ENCODE measurements at regions not wholly inside any gene's neighbourhood (a gene's known extent, or its start where the extent isn't known, plus 50 kb on each side); places are given as distances from the start of the nearest gene placed in this dataset.
"Not testable (repeated sequence)": the region's sequence is repeated elsewhere in the genome, so short reads cannot be mapped to it uniquely, and the experiment has no call there.

GRCh38 chr14:106809615-106810014 is 1283.2 kb downstream of the TMEM121 start:
- no peaks in the 10 kb centered on the region for H3K4me1 ChIP-seq (ENCODE audit: control insufficient read depth, insufficient read depth, low read length, poor library complexity, severe bottlenecking)
- H3K9me3 ChIP-seq (ENCODE audit: control insufficient read depth, low read length): no peaks in the 10 kb centered on the region
- H3K27ac ChIP-seq (ENCODE audit: insufficient read depth, low read length, poor library complexity, severe bottlenecking): no peak overlapping the region
- no peak overlapping the region for H3K4me3 ChIP-seq (ENCODE audit: insufficient read depth, low read depth, low read length, poor library complexity, severe bottlenecking)
- DNase-seq: no peak
- no peaks in the 10 kb centered on the region for H3K36me3 ChIP-seq (ENCODE audit: control insufficient read depth, insufficient read depth, low read length)
- peaks cover 3% of the 10 kb centered on the region for H3K27me3 ChIP-seq (replicated peaks; ENCODE audit: control insufficient read depth, insufficient read depth, low read length, poor library complexity, severe bottlenecking)

GRCh38 chr14:106810168-106810567 is 1283.8 kb downstream of the TMEM121 start:
- H3K4me3 ChIP-seq (ENCODE audit: insufficient read depth, low read depth, low read length, poor library complexity, severe bottlenecking); H3K27me3 ChIP-seq (replicated peaks; ENCODE audit: control insufficient read depth, insufficient read depth, low read length, poor library complexity, severe bottlenecking); H3K36me3 ChIP-seq (ENCODE audit: control insufficient read depth, insufficient read depth, low read length); DNase-seq; H3K27ac ChIP-seq (ENCODE audit: insufficient read depth, low read length, poor library complexity, severe bottlenecking); H3K9me3 ChIP-seq (ENCODE audit: control insufficient read depth, low read length); H3K4me1 ChIP-seq (ENCODE audit: control insufficient read depth, insufficient read depth, low read length, poor library complexity, severe bottlenecking): not testable (repeated sequence)

GRCh38 chr14:106811162-106811561 is 1284.8 kb downstream of the TMEM121 start:
- H3K36me3 ChIP-seq (ENCODE audit: control insufficient read depth, insufficient read depth, low read length): no peaks in the 10 kb centered on the region
- no peak overlapping the region for H3K27ac ChIP-seq (ENCODE audit: insufficient read depth, low read length, poor library complexity, severe bottlenecking)
- no peaks in the 10 kb centered on the region for H3K4me1 ChIP-seq (ENCODE audit: control insufficient read depth, insufficient read depth, low read length, poor library complexity, severe bottlenecking)
- no peak overlapping the region for H3K4me3 ChIP-seq (ENCODE audit: insufficient read depth, low read depth, low read length, poor library complexity, severe bottlenecking)
- DNase-seq: no peak
- H3K9me3 ChIP-seq (ENCODE audit: control insufficient read depth, low read length): no peaks in the 10 kb centered on the region
- peaks cover 3% of the 10 kb centered on the region for H3K27me3 ChIP-seq (replicated peaks; ENCODE audit: control insufficient read depth, insufficient read depth, low read length, poor library complexity, severe bottlenecking)

GRCh38 chr14:106812788-106813476 is 1286.5 kb downstream of the TMEM121 start:
- Histone ChIP-seq H3K4me3 (ENCODE audit: insufficient read depth, low read depth, low read length, poor library complexity, severe bottlenecking) (no peak overlapping the region), H3K4me1 (ENCODE audit: control insufficient read depth, insufficient read depth, low read length, poor library complexity, severe bottlenecking) (no peaks in the 10 kb centered on the region), H3K27ac (ENCODE audit: insufficient read depth, low read length, poor library complexity, severe bottlenecking) (no peak overlapping the region), H3K36me3 (ENCODE audit: control insufficient read depth, insufficient read depth, low read length) (no peaks in the 10 kb centered on the region), H3K9me3 (ENCODE audit: control insufficient read depth, low read length) (no peaks in the 10 kb centered on the region), H3K27me3 (replicated peaks; ENCODE audit: control insufficient read depth, insufficient read depth, low read length, poor library complexity, severe bottlenecking) (peaks cover 3% of the 10 kb centered on the region)
- DNase-seq: no peak

DNA sequence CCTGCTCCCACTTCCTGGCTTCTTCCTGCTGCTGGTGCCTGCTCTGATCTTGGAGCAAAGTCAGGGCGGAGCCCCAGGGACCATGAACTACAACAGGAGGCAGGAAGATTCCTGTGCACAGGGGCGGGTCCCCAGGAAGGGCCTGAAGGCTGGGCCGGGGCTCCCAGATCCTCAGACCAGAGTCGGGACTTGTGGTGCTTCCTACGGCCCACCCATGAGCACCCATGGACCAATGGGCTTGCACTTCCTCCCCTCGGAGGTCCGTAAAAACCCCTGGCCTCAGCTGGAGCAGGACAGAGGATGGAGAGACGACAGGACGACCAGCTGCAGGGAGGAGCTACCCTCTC is 1287.1 kb downstream of the TMEM121 start:
- no peak for DNase-seq
- H3K36me3 ChIP-seq (ENCODE audit: control insufficient read depth, insufficient read depth, low read length): no peaks in the 10 kb centered on the region
- peaks cover 3% of the 10 kb centered on the region for H3K27me3 ChIP-seq (replicated peaks; ENCODE audit: control insufficient read depth, insufficient read depth, low read length, poor library complexity, severe bottlenecking)
- H3K9me3 ChIP-seq (ENCODE audit: control insufficient read depth, low read length): no peaks in the 10 kb centered on the region
- H3K4me1 ChIP-seq (ENCODE audit: control insufficient read depth, insufficient read depth, low read length, poor library complexity, severe bottlenecking): no peaks in the 10 kb centered on the region
- no peak overlapping the region for H3K4me3 ChIP-seq (ENCODE audit: insufficient read depth, low read depth, low read length, poor library complexity, severe bottlenecking)
- no peak overlapping the region for H3K27ac ChIP-seq (ENCODE audit: insufficient read depth, low read length, poor library complexity, severe bottlenecking)

DNA sequence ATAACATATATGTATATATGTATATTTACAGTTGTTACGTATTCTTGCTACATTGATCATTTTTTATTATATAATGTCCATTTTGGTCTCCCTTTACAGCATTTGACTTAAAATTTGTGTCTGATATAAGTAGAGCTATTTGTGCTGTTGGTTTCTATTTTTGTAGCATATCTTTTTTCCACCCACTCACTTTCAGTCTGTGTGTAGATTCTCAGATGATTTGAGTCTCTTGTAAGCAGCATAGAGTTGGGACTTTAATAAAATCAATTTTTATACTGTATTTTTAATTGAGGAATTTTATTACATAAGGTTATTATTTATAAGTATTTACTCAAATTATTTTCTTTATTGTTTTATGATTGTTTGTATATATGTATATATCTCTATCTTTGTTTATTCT is 1293.7 kb downstream of the TMEM121 start:
- Histone ChIP-seq H3K4me3 (ENCODE audit: insufficient read depth, low read depth, low read length, poor library complexity, severe bottlenecking) (no peak overlapping the region), H3K4me1 (ENCODE audit: control insufficient read depth, insufficient read depth, low read length, poor library complexity, severe bottlenecking) (no peaks in the 10 kb centered on the region), H3K27me3 (replicated peaks; ENCODE audit: control insufficient read depth, insufficient read depth, low read length, poor library complexity, severe bottlenecking) (no peaks in the 10 kb centered on the region), H3K36me3 (ENCODE audit: control insufficient read depth, insufficient read depth, low read length) (no peaks in the 10 kb centered on the region), H3K9me3 (ENCODE audit: control insufficient read depth, low read length) (no peaks in the 10 kb centered on the region), H3K27ac (ENCODE audit: insufficient read depth, low read length, poor library complexity, severe bottlenecking) (no peak overlapping the region)
- DNase-seq: no peak

GRCh38 chr14:106821119-106821518 is 1294.7 kb downstream of the TMEM121 start:
- Histone ChIP-seq H3K4me3 (ENCODE audit: insufficient read depth, low read depth, low read length, poor library complexity, severe bottlenecking) (no peak overlapping the region), H3K36me3 (ENCODE audit: control insufficient read depth, insufficient read depth, low read length) (no peaks in the 10 kb centered on the region), H3K27ac (ENCODE audit: insufficient read depth, low read length, poor library complexity, severe bottlenecking) (no peak overlapping the region), H3K27me3 (replicated peaks; ENCODE audit: control insufficient read depth, insufficient read depth, low read length, poor library complexity, severe bottlenecking) (no peaks in the 10 kb centered on the region), H3K9me3 (ENCODE audit: control insufficient read depth, low read length) (no peaks in the 10 kb centered on the region), H3K4me1 (ENCODE audit: control insufficient read depth, insufficient read depth, low read length, poor library complexity, severe bottlenecking) (no peaks in the 10 kb centered on the region)
- DNase-seq: no peak

DNA sequence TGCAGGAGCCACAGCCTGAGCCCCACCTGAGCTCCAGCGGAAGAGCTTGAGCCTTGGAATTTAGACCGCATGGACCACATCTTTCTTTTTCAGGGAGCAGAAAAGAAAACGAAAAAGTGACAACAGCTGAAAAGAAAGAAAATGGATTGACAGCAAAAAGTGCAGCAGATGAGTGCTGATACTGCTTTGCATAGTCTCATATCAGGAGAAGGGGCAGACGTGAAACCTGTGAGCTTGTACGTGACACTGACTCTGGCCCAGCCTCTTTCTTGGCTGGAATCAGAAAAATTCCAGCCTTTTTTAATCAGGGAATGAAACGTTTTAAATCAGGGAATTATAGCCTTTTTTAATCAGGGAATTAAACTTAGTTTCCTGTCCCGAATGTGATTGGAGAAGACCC is 1296.5 kb downstream of the TMEM121 start:
- DNase-seq: no peak
- Histone ChIP-seq H3K4me3 (ENCODE audit: insufficient read depth, low read depth, low read length, poor library complexity, severe bottlenecking) (no peak overlapping the region), H3K36me3 (ENCODE audit: control insufficient read depth, insufficient read depth, low read length) (no peaks in the 10 kb centered on the region), H3K9me3 (ENCODE audit: control insufficient read depth, low read length) (no peaks in the 10 kb centered on the region), H3K27ac (ENCODE audit: insufficient read depth, low read length, poor library complexity, severe bottlenecking) (no peak overlapping the region), H3K4me1 (ENCODE audit: control insufficient read depth, insufficient read depth, low read length, poor library complexity, severe bottlenecking) (no peaks in the 10 kb centered on the region), H3K27me3 (replicated peaks; ENCODE audit: control insufficient read depth, insufficient read depth, low read length, poor library complexity, severe bottlenecking) (no peaks in the 10 kb centered on the region)

- H3K9me3 ChIP-seq (ENCODE audit: control insufficient read depth, low read length): no peaks in the 10 kb centered on the region
- H3K27me3 ChIP-seq (replicated peaks; ENCODE audit: control insufficient read depth, insufficient read depth, low read length, poor library complexity, severe bottlenecking): no peaks in the 10 kb centered on the region
- no peaks in the 10 kb centered on the region for H3K4me1 ChIP-seq (ENCODE audit: control insufficient read depth, insufficient read depth, low read length, poor library complexity, severe bottlenecking)
- H3K27ac ChIP-seq (ENCODE audit: insufficient read depth, low read length, poor library complexity, severe bottlenecking): no peak overlapping the region
- H3K4me3 ChIP-seq (ENCODE audit: insufficient read depth, low read depth, low read length, poor library complexity, severe bottlenecking): no peak overlapping the region
- H3K36me3 ChIP-seq (ENCODE audit: control insufficient read depth, insufficient read depth, low read length): no peaks in the 10 kb centered on the region
- no peak for DNase-seq
These were observed 1297.2 kb downstream of the TMEM121 start for GRCh38 chr14:106823552-106823951.

DNA sequence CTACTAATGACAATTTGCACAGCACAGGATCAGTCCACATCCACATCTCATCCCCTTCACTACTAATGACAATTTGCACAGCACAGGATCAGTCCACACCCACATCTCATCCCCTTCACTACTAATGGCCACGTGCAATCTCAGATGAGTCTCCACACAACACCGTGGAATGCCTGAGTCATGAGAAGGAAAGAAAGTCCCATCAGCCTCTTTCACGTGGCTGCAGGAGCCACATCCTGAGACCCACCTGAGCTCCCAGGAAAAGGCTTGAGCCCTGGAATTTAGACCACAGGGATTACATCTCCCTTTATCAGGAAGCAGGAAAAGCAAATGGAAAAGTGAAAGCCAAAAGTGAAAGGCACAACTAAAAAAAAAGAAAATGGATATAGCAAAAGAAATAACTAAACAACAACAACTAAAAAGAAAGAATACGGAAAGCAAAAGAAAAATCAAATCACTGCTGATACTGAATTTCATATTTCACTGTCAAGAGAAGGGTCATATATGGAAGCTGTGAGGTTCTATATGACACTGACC is 1300.5 kb downstream of the TMEM121 start:
- no peak for DNase-seq
- Histone ChIP-seq H3K4me1 (ENCODE audit: control insufficient read depth, insufficient read depth, low read length, poor library complexity, severe bottlenecking) (no peaks in the 10 kb centered on the region), H3K27ac (ENCODE audit: insufficient read depth, low read length, poor library complexity, severe bottlenecking) (no peak overlapping the region), H3K36me3 (ENCODE audit: control insufficient read depth, insufficient read depth, low read length) (no peaks in the 10 kb centered on the region), H3K9me3 (ENCODE audit: control insufficient read depth, low read length) (no peaks in the 10 kb centered on the region), H3K27me3 (replicated peaks; ENCODE audit: control insufficient read depth, insufficient read depth, low read length, poor library complexity, severe bottlenecking) (no peaks in the 10 kb centered on the region), H3K4me3 (ENCODE audit: insufficient read depth, low read depth, low read length, poor library complexity, severe bottlenecking) (no peak overlapping the region)

Measured in effector memory CD4-positive, alpha-beta T cell (primary cell).